GM21515 (cell line): ENCODE measurements at regions not wholly inside any gene's neighbourhood (a gene's known extent, or its start where the extent isn't known, plus 50 kb on each side); places are given as distances from the start of the nearest gene placed in this dataset.
"Not testable (repeated sequence)": the region's sequence is repeated elsewhere in the genome, so short reads cannot be mapped to it uniquely, and the experiment has no call there.

Experiments
- ATAC-seq: cut with Tn5 transposase; IDR thresholded peaks from one replicate; pipeline ENCODE4 v1.9.1; 2021; ENCODE audit not compliant: unreplicated experiment

DNA sequence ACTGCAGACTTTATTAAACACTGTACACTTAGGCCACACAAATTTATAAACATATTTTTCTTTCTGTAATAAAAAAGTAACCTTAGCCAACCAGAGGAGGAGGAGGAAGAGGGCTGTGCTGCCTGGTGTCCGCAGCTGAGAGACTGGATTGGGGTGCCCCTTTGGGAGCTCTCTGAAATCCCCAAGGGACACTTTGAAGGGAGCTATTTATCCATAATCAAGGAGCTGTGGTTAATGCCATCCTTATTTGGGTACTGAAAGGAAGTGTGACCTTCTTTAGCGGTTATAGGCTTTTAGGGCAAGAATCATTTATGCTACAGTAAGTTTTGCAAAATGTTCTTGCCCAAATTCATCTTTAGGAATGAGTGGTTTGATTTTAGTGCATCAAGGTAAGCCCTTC lies 125.8 kb downstream of the RASSF10 start:
- ATAC-seq = no peak

- ATAC-seq = no peak
Measured at GRCh38 chr11:13135385-13136271, 126.5 kb downstream of the RASSF10 start.

DNA sequence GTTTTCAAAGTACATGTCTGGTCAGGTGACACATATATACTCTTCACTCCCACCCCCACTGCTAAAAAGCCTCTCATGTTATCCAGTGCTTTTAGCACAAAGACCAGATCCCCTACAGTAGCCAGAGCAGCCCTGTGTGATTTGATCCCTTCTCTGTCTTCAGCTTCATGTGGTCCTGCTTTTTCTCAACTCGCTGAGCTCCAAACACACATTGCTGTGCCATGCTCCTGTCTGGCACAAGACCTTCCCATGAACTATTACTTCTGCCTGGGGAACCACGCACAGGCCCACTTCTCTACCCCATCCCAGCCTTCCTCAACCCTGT lies 127.1 kb downstream of the RASSF10 start:
- no peak for ATAC-seq

DNA sequence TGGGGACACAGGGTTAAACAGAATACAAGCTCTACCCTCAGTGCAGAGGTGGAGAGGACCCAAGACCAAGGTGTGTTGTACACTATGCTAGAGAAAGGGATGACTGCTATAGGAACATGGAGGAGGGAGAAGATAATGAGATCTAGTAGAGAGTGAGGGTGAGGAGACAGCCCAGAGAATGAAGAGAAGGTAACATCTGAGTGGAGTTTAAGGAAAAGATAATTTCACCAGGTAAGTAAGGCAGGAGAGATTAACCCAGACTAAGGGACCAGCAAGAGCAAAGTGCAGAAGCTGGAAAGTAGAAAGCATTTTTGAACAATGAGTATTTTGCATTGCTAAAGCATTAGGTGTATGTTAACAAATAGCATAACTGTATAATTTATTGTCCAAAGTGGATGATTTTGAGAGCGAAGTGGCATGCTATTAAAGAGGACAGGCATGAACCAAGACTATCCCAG lies 128.8 kb downstream of the RASSF10 start:
- ATAC-seq = no peak

DNA sequence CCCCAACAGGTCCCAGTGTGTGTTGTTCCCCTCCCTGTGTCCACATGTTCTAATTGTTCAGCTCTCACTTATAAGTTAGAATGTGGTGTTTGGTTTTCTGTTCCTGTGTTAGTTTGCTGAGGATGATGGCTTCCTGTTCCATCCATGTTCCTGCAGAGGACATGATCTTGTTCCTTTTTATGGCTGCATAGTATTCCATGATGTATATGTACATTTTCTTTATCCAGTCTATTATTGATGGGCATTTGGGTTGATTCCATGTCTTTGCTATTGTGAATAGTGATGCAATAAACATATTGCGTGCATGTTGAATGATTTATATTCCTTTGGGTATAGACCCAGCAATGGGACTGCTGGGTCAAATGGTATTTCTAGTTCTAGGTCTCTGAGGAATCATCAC lies 130.0 kb downstream of the RASSF10 start:
- ATAC-seq = not testable (repeated sequence)

DNA sequence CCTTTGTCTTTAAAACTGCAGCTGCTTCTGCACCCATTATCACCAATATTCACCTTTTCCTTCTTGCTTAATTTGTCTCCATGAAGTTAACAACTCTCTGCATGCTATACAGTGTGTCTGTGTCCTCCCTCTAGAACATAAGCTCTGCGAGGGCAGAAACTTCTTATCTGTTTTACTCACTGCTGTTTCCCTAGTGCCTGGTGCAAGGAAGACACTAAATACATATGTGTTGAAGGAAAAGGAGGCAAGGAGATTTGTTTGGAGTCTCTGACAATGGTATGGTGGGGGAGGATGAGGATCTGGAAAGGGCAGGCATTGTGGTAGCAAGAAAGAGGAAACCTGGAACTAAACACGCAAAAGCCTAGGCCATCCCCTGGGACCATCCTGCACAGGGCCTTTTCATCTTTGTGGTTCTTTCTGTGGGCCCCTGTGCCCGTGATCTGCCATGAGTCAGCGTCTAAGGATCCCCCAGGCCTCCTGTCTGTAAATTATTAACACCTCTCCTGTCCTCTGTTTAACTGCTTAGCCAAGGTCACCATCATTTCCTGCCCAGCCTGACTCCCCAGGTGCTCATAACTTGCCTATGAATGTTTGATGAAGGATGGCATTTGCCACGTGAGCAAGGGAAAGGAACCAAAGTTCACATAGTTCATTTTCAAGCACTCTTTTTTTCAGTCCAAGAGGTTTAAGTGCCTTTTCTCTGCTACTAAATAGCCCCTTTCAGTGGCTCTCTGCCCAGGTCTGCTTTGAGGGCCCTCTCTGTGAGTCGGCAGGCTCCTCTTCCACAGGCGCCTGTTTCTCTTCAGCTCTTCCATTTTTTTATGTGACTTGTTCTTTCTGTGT lies 131.1 kb downstream of the RASSF10 start:
- peak; percentile 74 for ATAC-seq

DNA sequence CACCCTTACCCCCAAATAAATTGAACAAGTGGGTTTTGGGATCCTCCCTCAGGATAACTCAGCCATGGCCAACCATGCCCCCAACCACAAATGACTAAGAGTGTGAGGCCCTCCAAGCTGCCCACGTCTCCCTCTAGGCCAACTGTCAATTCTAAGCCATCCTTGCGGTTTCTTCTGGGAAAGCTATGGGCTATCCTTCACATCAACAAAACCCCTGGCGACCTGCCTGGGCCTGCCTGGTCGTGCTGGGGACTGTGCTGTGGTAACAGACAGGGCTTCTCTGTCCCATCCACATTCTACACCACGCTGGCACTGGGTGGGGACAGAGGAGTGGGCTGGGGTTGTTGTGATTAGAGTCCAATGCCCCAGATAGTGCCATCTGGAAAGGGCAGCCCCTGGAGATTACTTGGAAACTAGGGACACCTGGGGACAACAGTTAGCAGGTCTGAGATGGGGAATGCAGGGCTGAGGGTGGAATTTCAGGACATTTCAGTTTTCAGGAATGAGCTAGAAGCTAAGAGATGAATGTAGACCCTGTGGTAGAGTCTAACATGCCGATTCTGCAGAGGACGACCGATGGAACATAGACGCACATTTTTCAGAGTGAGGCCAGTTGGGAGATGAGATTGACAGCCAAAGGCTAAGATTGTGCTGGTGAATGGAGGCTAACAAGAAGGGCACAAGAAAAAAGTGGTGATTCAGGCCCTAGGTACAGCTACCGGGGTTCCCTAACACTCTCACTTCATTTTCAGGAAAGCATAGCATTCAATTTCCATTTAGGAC lies 131.9 kb downstream of the RASSF10 start:
- ATAC-seq = no peak

GRCh38 chr11:13141731-13142709 lies 132.9 kb downstream of the RASSF10 start:
- no peak for ATAC-seq

DNA sequence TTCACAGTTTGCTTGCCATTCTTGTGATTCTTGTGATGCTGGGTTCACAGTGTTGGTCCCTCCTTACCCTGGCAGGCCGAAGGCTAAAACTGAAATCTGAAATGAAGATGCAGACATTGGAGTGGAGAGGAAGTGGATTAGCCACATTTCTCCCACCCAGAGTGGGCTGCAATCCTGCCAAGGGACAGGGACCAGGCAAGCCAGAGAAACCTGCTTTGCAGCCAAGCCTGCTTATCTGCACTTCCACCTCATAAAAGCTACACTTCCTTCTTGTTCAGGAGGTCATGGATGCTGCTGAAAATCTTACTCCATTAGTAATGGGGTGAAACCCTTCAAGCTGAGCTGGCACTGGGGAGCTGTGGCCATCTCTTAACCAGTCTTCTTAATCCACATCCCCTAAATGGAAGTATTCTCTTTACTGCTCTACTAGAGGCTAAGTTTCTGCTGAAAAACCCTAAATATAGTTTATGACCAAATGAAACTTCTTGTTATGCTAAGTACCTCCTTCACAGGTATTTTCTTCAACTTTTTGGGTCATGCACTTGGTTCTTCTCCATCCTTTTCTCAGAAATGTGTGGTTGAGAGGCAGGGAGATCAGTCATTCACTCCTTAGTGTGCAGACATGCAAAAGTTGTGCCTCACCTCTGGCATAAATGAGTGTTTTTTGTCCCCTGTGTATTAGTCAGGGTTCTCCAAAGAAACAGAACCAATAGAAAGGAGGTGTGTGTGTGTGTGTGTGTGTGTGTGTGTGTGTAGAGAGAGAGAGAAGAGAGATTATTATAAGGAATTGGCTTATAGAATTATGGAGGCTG lies 133.9 kb upstream of the BMAL1 start:
- ATAC-seq = no peak

- ATAC-seq = no peak
Measured at GRCh38 chr11:13145461-13145860, 132.1 kb upstream of the BMAL1 start.

DNA sequence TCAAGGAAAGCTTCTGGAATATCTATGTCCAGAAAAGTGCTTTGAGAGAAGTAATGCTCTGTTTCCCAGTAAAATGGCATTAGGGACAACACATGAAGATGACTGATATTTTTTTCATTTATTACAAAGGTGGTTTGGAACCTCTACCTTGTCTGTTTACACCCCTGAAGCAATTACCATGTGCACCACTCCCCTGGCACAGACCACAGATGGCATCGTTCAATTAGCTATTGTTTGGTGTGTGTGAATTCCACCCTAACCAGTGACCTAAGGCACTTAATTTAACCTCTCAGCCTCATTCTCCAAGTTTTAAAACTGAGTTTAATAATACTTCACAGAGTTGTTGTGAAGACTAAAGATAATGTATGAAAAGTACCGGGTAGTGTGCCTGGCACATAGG lies 127.6 kb upstream of the BMAL1 start:
- no peak for ATAC-seq

DNA sequence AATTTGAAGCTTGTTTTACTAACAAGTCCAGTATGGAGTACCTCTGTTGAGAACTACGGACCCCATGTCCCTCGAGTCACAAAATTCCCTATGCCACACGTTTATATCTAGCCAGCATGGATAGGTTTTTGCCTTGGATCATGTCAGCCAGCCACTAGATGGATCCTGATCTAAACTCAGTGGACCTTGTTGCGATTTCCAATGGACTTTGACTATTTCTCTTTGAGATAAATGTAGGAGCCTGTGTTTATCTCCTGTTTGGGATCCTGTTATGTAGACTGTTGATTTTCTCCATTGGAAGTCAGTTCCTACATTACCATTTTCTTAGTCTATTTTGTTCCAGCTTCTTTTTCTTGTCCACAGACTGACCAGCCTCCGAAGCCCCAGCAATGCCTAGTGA lies 127.1 kb upstream of the BMAL1 start:
- ATAC-seq = no peak

DNA sequence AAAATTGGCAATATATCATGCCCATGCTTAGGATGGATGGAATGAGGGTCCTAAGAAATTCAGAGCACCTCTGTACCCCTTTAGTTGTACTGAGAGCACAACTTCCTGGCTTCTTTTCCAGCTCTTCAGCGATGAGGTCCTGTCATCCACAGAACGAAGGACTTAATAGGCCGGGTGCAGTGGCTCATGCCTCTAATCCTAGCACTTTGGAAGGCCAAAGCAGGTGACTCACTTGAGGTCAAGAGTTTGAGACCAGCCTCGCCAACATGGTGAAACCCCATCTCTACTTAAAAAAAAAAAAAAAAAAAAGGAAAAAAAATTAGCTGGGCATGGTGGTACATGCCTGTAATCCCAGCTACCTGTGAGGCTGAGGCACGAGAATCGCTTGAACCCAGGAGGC lies 125.3 kb upstream of the BMAL1 start:
- no peak for ATAC-seq

DNA sequence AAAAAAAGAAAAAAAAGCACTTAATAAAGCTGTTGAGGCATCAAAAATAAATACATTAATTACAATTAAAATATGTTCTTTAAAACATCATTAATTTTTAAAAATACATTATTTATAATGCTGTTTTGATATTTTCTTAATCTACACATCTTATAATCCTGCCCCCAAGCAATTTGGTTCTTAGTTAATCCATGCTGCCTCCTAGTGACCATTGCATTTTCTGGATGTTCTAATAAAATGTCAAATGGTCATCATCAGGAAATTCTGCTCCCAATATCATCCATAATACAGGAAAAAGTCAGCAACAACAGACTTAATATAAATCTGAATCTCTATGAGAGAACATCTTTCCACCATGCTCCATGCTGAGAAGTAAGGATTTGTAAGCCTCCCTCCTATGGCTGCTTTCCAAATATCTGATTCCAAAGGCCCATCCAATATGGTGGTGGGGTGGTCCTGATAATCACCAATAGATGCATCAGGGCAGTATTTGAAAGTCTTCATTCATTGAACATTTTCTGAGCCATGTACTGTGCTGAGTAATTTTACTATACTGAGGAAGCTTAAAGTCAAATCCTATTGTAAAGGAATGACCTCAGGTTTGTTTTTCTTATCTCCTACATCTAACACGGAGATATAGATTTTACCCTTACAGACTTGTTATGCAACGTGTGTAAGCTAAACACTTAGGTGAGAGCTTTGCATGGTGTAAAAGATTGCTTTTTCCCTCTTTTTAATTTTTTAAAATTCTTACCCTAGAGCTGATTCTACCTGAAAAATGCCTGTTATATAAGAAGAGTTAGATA lies 124.7 kb upstream of the BMAL1 start:
- no peak for ATAC-seq

GRCh38 chr11:13154374-13154773 lies 123.2 kb upstream of the BMAL1 start:
- not testable (repeated sequence) for ATAC-seq

- no peak for ATAC-seq
Measured at GRCh38 chr11:13160346-13160745, 117.2 kb upstream of the BMAL1 start.

DNA sequence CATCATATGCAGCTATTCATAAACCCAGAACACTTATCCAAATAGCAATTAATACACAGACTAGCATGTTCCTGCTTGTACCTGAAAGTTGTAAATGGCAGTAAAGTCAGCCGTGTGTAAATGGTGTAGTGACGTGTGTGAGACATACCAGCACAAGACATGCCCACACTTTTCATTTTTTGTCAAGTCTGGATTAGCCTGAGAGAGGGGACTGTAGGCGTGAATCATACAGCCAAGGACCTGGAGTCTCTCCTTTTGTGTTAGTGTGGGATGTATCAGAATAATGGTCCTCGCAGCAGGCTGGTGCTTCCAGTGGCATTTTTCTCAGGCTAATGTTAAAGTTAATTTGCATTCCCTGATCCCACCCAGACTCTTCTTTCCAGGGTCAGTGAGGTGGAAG lies 116.8 kb upstream of the BMAL1 start:
- ATAC-seq = no peak

DNA sequence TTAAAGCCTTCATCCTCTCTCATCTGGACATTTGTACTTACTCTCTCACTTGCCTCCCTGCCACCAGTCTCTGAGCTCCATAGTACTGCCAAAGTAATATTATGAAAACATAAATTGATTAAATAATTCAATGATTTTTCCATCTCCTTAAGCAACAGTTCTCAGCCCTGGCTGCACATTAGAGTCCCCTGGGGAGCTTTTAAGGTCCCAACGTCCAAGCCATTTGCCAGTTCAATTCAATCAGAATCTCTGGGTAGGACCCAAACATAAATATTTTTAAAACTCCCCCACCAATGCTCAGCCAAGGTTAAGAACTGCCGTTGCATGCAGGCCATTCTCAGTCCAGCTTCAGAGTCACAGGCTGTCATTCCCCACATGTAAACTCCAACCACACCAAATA lies 114.4 kb upstream of the BMAL1 start:
- no peak for ATAC-seq

DNA sequence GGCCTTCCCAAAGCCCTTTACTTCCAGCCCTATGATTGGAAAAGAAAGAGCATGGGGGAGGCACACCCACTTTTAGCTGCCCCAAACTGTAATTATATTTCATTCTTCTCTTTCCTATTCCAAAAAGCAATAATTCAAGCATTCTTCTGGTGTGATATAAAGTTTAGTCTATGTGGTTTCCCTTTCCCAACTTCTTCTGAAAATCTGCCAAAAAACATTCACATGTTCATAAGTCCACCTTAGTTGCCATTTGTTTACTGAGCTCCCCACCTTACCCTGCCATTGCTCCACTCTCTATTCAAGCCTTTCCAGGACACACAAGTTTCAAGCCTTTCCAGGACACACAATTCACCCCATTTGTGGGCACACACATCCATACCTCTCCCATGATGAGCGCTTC lies 111.6 kb upstream of the BMAL1 start:
- no peak for ATAC-seq
